GM13976 (cell line): ENCODE measurements at regions not wholly inside any gene's neighbourhood (a gene's known extent, or its start where the extent isn't known, plus 50 kb on each side); places are given as distances from the start of the nearest gene placed in this dataset.

Source experiments
- DNase-seq: peaks from one replicate; pipeline ENCODE4 v3.0.0; 2012; ENCODE audit warnings: low spot score
- CTCF ChIP-seq: IDR thresholded peaks from 2 replicates; pipeline ENCODE4 v1.5.1; 2012; ENCODE audit warnings: borderline replicate concordance, mild to moderate bottlenecking; ENCODE audit not compliant: insufficient read depth; ENCODE audit errors: extremely low read depth, missing control alignments, control extremely low read depth
- in situ Hi-C: fragments of 300-500 bp; cut with MboI; formaldehyde crosslinking; loops from one replicate; pipeline ENCODE4 v1.12.0; 2022; ENCODE audit warnings: low sequenced_read_pairs, mixed read lengths, inconsistent platforms; ENCODE audit not compliant: unreplicated experiment

- TF ChIP-seq CTCF = no peak
- in situ Hi-C loops = no loop called here
- no peak for DNase-seq
Observed at GRCh38 chr12:123038486-123038885, 58.0 kb downstream of the ARL6IP4 start.

GRCh38 chr12:123037791-123038190 is 57.3 kb downstream of the ARL6IP4 start:
- in situ Hi-C loops = no loop called here
- no peak for DNase-seq
- TF ChIP-seq CTCF = no peak

GRCh38 chr12:123036466-123037285 is 56.2 kb downstream of the ARL6IP4 start:
- TF ChIP-seq CTCF = no peak
- in situ Hi-C loops = no loop called here
- DNase-seq = no peak

- in situ Hi-C loops = no loop called here
- no peak for TF ChIP-seq CTCF
- no peak for DNase-seq
Observed at GRCh38 chr12:123035841-123036240, 55.4 kb downstream of the ARL6IP4 start.

GRCh38 chr12:123034865-123035264 is 54.4 kb downstream of the ARL6IP4 start:
- DNase-seq = no peak
- no peak for TF ChIP-seq CTCF
- in situ Hi-C loops = no loop called here

- no peak for DNase-seq
- no peak for TF ChIP-seq CTCF
- in situ Hi-C loops = no loop called here
Observed at GRCh38 chr12:123034022-123034541, 53.6 kb downstream of the ARL6IP4 start.
